Smooth muscle cell (in vitro differentiated cells): ENCODE measurements at regions not wholly inside any gene's neighbourhood (a gene's known extent, or its start where the extent isn't known, plus 50 kb on each side); places are given as distances from the start of the nearest gene placed in this dataset.

Experiments
- DNase-seq: peaks from one replicate; lab custom pipeline; 2025; ENCODE audit not compliant: unreplicated experiment; lab: John Stamatoyannopoulos, UW
- H2AFZ ChIP-seq: fragments of 200-600 bp; sonication (generic); 2 replicates; pipeline ENCODE4 v1.6.0; 2016; ENCODE audit warnings: antibody characterized with exemption, low read depth, mild to moderate bottlenecking
- H3F3A ChIP-seq: fragments of 200-600 bp; sonication (generic); 2 replicates; pipeline ENCODE4 v1.6.0; 2017; ENCODE audit warnings: antibody characterized with exemption, low read depth
- H3K27ac ChIP-seq: fragments of 200-600 bp; sonication (generic); 2 replicates; pipeline ENCODE4 v1.5.1; 2016; ENCODE audit warnings: low read depth, mild to moderate bottlenecking
- H3K27me3 ChIP-seq: fragments of 200-600 bp; sonication (generic); 2 replicates; pipeline ENCODE4 v1.6.1; 2016; ENCODE audit warnings: low read depth, mild to moderate bottlenecking
- H3K36me3 ChIP-seq: fragments of 200-600 bp; sonication (generic); 2 replicates; pipeline ENCODE4 v1.5.1; 2016; ENCODE audit warnings: low read depth
- H3K4me1 ChIP-seq: fragments of 200-600 bp; sonication (generic); 2 replicates; pipeline ENCODE4 v1.5.1; 2016; ENCODE audit warnings: low read depth
- H3K4me2 ChIP-seq: fragments of 200-600 bp; sonication (generic); 2 replicates; pipeline ENCODE4 v1.6.0; 2016; ENCODE audit warnings: mild to moderate bottlenecking
- H3K4me3 ChIP-seq: fragments of 200-600 bp; sonication (generic); 2 replicates; pipeline ENCODE4 v1.5.1; 2016; ENCODE audit warnings: mild to moderate bottlenecking
- H3K79me2 ChIP-seq: fragments of 200-600 bp; sonication (generic); 2 replicates; pipeline ENCODE4 v1.6.0; 2016; ENCODE audit warnings: low read depth, mild to moderate bottlenecking
- H3K9ac ChIP-seq: fragments of 200-600 bp; sonication (generic); 2 replicates; pipeline ENCODE4 v1.6.0; 2016; ENCODE audit warnings: low read depth
- H3K9me3 ChIP-seq: fragments of 200-600 bp; sonication (generic); replicated peaks from 2 replicates; pipeline ENCODE4 v1.5.1; 2016; ENCODE audit warnings: low read depth
- H4K20me1 ChIP-seq: fragments of 200-600 bp; sonication (generic); 2 replicates; pipeline ENCODE4 v1.6.0; 2016; ENCODE audit warnings: low read depth
- WGBS: methylation state at CpG from one replicate; pipeline ENCODE4 v1.1.7; 2016; ENCODE audit warnings: low lambda C conversion rate; 5-methylcytosine and 5-hydroxymethylcytosine counted together
- TF ChIP-seq, protein P1 (sequence below): fragments of 200-600 bp; sonication (generic); IDR thresholded peaks from 2 replicates; pipeline ENCODE4 v1.5.1; 2017; ENCODE audit warnings: borderline replicate concordance, mild to moderate bottlenecking, antibody characterized with exemption; ENCODE audit not compliant: insufficient read depth, poor library complexity, severe bottlenecking

DNA sequence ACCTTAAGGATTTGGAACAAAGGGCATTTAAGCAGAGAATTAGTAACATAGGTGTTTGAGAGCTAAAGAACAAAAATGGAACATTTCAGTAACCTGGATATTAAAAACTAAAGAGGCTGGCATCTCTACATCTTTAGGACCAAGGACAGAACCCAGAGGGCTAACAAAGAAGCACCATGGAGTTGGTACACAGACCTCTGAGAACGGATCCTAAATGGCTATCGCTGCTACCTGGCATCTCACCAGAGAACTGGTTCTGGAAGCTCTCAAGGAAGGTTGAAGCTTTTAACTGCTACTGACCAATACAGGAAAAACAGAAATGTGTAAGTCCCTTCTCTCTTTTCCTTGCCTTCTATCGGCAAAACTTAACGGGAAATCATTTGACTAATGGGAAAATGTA is 118.4 kb upstream of the TLL1 start:
- Histone ChIP-seq H3K4me2 (no peak overlapping the region), H2AFZ (no peak overlapping the region), H3K4me3 (no peak overlapping the region), H3K9me3 (no peaks in the 10 kb centered on the region), H3K36me3 (no peaks in the 10 kb centered on the region), H3K9ac (no peak overlapping the region), H3K79me2 (no peaks in the 10 kb centered on the region), H3F3A (no peaks in the 10 kb centered on the region), H4K20me1 (no peaks in the 10 kb centered on the region), H3K27me3 (no peaks in the 10 kb centered on the region), H3K4me1 (no peaks in the 10 kb centered on the region), H3K27ac (no peak overlapping the region)
- WGBS: 97% methylated on average over 4 of the region's 4 CpGs
- DNase-seq: no peak
- TF ChIP-seq, protein P1, sequence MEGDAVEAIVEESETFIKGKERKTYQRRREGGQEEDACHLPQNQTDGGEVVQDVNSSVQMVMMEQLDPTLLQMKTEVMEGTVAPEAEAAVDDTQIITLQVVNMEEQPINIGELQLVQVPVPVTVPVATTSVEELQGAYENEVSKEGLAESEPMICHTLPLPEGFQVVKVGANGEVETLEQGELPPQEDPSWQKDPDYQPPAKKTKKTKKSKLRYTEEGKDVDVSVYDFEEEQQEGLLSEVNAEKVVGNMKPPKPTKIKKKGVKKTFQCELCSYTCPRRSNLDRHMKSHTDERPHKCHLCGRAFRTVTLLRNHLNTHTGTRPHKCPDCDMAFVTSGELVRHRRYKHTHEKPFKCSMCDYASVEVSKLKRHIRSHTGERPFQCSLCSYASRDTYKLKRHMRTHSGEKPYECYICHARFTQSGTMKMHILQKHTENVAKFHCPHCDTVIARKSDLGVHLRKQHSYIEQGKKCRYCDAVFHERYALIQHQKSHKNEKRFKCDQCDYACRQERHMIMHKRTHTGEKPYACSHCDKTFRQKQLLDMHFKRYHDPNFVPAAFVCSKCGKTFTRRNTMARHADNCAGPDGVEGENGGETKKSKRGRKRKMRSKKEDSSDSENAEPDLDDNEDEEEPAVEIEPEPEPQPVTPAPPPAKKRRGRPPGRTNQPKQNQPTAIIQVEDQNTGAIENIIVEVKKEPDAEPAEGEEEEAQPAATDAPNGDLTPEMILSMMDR: no peak

DNA sequence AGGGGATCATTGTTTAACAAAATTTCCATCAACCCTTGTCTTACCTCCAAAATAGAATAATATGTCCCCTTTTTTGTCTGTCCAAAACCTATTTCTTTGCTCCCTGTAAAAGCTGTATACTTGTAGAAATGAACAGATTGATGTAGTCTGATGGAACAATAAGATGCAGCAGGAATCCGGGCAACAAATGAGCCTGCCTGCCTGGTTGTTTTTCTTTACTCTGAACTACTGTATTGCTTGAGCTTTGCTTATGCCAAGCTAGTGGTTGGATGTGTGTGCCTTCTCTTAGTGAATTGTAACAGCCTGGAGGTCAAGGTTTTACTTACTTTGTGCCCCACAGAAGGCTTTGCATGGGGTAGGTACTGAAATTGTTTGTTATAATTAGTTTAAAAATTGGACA is 116.2 kb upstream of the TLL1 start:
- Histone ChIP-seq H3K9me3 (no peaks in the 10 kb centered on the region), H3F3A (no peaks in the 10 kb centered on the region), H3K27me3 (no peaks in the 10 kb centered on the region), H3K4me1 (no peaks in the 10 kb centered on the region), H3K4me2 (no peak overlapping the region), H2AFZ (no peak overlapping the region), H3K27ac (no peak overlapping the region), H3K79me2 (no peaks in the 10 kb centered on the region), H4K20me1 (no peaks in the 10 kb centered on the region), H3K4me3 (no peak overlapping the region), H3K9ac (no peak overlapping the region), H3K36me3 (no peaks in the 10 kb centered on the region)
- DNase-seq: no peak
- TF ChIP-seq, protein P1: no peak
- WGBS: 81% methylated on average over 1 of the region's 1 CpG

DNA sequence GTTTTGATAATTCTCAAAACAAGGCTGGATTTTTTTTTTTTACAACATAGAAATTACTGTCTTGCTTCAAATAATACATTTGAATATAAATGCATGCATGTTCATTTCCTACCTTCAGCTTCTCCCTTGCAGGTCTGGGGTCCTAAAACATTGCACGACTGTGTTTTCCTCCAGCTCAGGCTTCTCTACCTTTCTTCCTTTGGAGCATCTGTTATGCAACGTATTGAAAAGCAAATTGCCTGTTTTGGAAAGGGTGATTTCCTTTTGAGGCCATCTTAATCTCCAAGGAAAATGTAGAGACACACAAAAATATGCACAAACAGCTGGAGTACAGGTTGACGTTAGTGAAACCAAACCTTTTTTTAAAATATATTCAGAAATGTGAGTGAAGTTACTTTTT is 115.6 kb upstream of the TLL1 start:
- WGBS: 32% methylated on average over 3 of the region's 3 CpGs
- H3K9me3 ChIP-seq: no peaks in the 10 kb centered on the region

DNA sequence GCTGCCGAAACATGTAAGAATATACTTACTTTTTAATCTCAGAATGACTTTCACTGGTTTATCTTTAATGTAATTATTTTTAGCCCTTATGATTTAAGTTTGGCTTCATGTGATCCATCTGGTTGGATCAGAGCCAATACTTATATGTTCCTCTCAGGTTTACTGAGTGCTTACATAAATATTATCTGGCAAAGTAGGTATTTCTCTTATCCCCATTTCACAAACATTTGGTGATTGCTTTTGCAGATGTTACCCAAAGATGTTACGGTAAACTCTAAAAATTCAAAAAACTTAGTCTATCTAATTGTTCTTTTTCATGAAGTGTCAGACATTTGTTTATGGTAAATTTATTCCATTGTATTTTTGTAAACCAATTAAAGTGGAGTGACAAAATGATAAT is 115.0 kb upstream of the TLL1 start:
- no peak overlapping the region for H3K4me3 ChIP-seq
- TF ChIP-seq, protein P1: no peak
- DNase-seq: no peak
- no peaks in the 10 kb centered on the region for H3F3A ChIP-seq
- no peak overlapping the region for H2AFZ ChIP-seq
- no peak overlapping the region for H3K9ac ChIP-seq
- no peaks in the 10 kb centered on the region for H4K20me1 ChIP-seq
- no peaks in the 10 kb centered on the region for H3K4me1 ChIP-seq
- no peak overlapping the region for H3K4me2 ChIP-seq
- H3K9me3 ChIP-seq: no peaks in the 10 kb centered on the region
- H3K36me3 ChIP-seq: no peaks in the 10 kb centered on the region
- no peaks in the 10 kb centered on the region for H3K27me3 ChIP-seq
- WGBS: 92% methylated on average over 2 of the region's 2 CpGs
- H3K79me2 ChIP-seq: no peaks in the 10 kb centered on the region
- no peak overlapping the region for H3K27ac ChIP-seq

More for the DNA sequence above, 115.6 kb upstream of the TLL1 start:
- Histone ChIP-seq H3K79me2 (no peaks in the 10 kb centered on the region), H3K27me3 (no peaks in the 10 kb centered on the region), H2AFZ (no peak overlapping the region), H3K4me1 (no peaks in the 10 kb centered on the region), H4K20me1 (no peaks in the 10 kb centered on the region), H3F3A (no peaks in the 10 kb centered on the region), H3K4me2 (no peak overlapping the region), H3K27ac (no peak overlapping the region), H3K36me3 (no peaks in the 10 kb centered on the region), H3K4me3 (no peak overlapping the region), H3K9ac (no peak overlapping the region)
- no peak for DNase-seq
- TF ChIP-seq, protein P1: no peak
